GM21360 (cell line): ENCODE measurements at regions not wholly inside any gene's neighbourhood (a gene's known extent, or its start where the extent isn't known, plus 50 kb on each side); places are given as distances from the start of the nearest gene placed in this dataset.
"Not testable (repeated sequence)": the region's sequence is repeated elsewhere in the genome, so short reads cannot be mapped to it uniquely, and the experiment has no call there.

Source experiments
- ATAC-seq: cut with Tn5 transposase; IDR thresholded peaks from one replicate; pipeline ENCODE4 v1.9.1; 2021; ENCODE audit warnings: mild to moderate bottlenecking, moderate library complexity; ENCODE audit not compliant: unreplicated experiment

GRCh38 chr6:54541541-54541940, 233.3 kb downstream of the TINAG start:
- ATAC-seq = no peak

- no peak for ATAC-seq
These were observed 250.9 kb downstream of the TINAG start for GRCh38 chr6:54559136-54559535.

GRCh38 chr6:54564188-54564587, 255.9 kb downstream of the TINAG start:
- not testable (repeated sequence) for ATAC-seq

GRCh38 chr6:54574671-54575070, 266.4 kb downstream of the TINAG start:
- ATAC-seq = no peak

GRCh38 chr6:54578261-54578660, 268.3 kb upstream of the FAM83B start:
- ATAC-seq = no peak

GRCh38 chr6:54579011-54579410, 267.6 kb upstream of the FAM83B start:
- ATAC-seq = no peak

- no peak for ATAC-seq
These were observed 260.3 kb upstream of the FAM83B start for GRCh38 chr6:54586251-54586650.

- ATAC-seq = no peak
These were observed 259.3 kb upstream of the FAM83B start for GRCh38 chr6:54587277-54587676.

- ATAC-seq = no peak
These were observed 258.4 kb upstream of the FAM83B start for GRCh38 chr6:54588176-54588575.

GRCh38 chr6:54595844-54596243, 250.7 kb upstream of the FAM83B start:
- no peak for ATAC-seq

- no peak for ATAC-seq
These were observed 247.7 kb upstream of the FAM83B start for GRCh38 chr6:54598787-54599313.

GRCh38 chr6:54601600-54602300, 244.8 kb upstream of the FAM83B start:
- no peak for ATAC-seq

GRCh38 chr6:54602591-54602990, 244.0 kb upstream of the FAM83B start:
- no peak for ATAC-seq

- ATAC-seq = no peak
These were observed 236.6 kb upstream of the FAM83B start for GRCh38 chr6:54609981-54610380.

- no peak for ATAC-seq
These were observed 233.0 kb upstream of the FAM83B start for GRCh38 chr6:54613596-54613995.

- ATAC-seq = no peak
These were observed 231.9 kb upstream of the FAM83B start for GRCh38 chr6:54614499-54615195.

GRCh38 chr6:54617730-54618129, 228.8 kb upstream of the FAM83B start:
- ATAC-seq = no peak

- ATAC-seq = no peak
These were observed 228.0 kb upstream of the FAM83B start for GRCh38 chr6:54618572-54618971.

GRCh38 chr6:54619102-54619501, 227.5 kb upstream of the FAM83B start:
- no peak for ATAC-seq

GRCh38 chr6:54621285-54621684, 225.3 kb upstream of the FAM83B start:
- peak; percentile 74 for ATAC-seq

- ATAC-seq = no peak
These were observed 222.4 kb upstream of the FAM83B start for GRCh38 chr6:54624216-54624615.

- no peak for ATAC-seq
These were observed 221.8 kb upstream of the FAM83B start for GRCh38 chr6:54624779-54625178.
